ENCODE measurements at regions not wholly inside any gene's neighbourhood (a gene's known extent, or its start where the extent isn't known, plus 50 kb on each side); places are given as distances from the start of the nearest gene placed in this dataset.
A peak's percentile ranks its signal among the peaks of the same experiment; 100 is the strongest.

GRCh38 chr4:104966349-104967033 is 180.2 kb upstream of the TET2 start (continued):
- TF ChIP-seq E2F8 (IDR thresholded peaks at IDR 0.05; ENCODE audit: low read depth, partially characterized antibody) (no peak), RCOR1 (conservative IDR thresholded peaks at IDR 0.05; ENCODE audit: low read depth, low read length) (0 out of 2 replicates have a peak, but pooled peaks have one; percentile 55), ETV6 (conservative IDR thresholded peaks at IDR 0.05 in 1 of 2, IDR thresholded peaks at IDR 0.05 in 1 of 2; ENCODE audit: borderline replicate concordance in 1 of 2, low read depth in 1 of 2) (peak in 1 of 2 experiments; percentile 88; a peak in 2 of 4 replicates), HDAC2 (IDR thresholded peaks at IDR 0.05) (no peak), RFX5 (IDR thresholded peaks at IDR 0.05; ENCODE audit: low read depth, low read length) (no peak), POLR2AphosphoS2 (IDR thresholded peaks at IDR 0.05; ENCODE audit: low read depth, low read length) (no peak), SMAD1 (IDR thresholded peaks at IDR 0.05; ENCODE audit: low read depth, partially characterized antibody) (no peak), CEBPB (IDR thresholded peaks at IDR 0.05; ENCODE audit: borderline replicate concordance in 1 of 2, low read depth in 2 of 2, low read length in 2 of 2) (peak; percentile 100), RAD51 (IDR thresholded peaks at IDR 0.05) (no peak), BMI1 (IDR thresholded peaks at IDR 0.05; ENCODE audit: borderline replicate concordance) (no peak), IRF4 (IDR thresholded peaks at IDR 0.05; ENCODE audit: low read depth, low read length) (peak; percentile 97), USF2 (IDR thresholded peaks at IDR 0.05; ENCODE audit: borderline replicate concordance, low read depth, low read length) (no peak), IRF5 (IDR thresholded peaks at IDR 0.05; ENCODE audit: borderline replicate concordance) (no peak), KDM1A (IDR thresholded peaks at IDR 0.05; ENCODE audit: borderline replicate concordance) (no peak)
- TF ChIP-seq, protein P1, sequence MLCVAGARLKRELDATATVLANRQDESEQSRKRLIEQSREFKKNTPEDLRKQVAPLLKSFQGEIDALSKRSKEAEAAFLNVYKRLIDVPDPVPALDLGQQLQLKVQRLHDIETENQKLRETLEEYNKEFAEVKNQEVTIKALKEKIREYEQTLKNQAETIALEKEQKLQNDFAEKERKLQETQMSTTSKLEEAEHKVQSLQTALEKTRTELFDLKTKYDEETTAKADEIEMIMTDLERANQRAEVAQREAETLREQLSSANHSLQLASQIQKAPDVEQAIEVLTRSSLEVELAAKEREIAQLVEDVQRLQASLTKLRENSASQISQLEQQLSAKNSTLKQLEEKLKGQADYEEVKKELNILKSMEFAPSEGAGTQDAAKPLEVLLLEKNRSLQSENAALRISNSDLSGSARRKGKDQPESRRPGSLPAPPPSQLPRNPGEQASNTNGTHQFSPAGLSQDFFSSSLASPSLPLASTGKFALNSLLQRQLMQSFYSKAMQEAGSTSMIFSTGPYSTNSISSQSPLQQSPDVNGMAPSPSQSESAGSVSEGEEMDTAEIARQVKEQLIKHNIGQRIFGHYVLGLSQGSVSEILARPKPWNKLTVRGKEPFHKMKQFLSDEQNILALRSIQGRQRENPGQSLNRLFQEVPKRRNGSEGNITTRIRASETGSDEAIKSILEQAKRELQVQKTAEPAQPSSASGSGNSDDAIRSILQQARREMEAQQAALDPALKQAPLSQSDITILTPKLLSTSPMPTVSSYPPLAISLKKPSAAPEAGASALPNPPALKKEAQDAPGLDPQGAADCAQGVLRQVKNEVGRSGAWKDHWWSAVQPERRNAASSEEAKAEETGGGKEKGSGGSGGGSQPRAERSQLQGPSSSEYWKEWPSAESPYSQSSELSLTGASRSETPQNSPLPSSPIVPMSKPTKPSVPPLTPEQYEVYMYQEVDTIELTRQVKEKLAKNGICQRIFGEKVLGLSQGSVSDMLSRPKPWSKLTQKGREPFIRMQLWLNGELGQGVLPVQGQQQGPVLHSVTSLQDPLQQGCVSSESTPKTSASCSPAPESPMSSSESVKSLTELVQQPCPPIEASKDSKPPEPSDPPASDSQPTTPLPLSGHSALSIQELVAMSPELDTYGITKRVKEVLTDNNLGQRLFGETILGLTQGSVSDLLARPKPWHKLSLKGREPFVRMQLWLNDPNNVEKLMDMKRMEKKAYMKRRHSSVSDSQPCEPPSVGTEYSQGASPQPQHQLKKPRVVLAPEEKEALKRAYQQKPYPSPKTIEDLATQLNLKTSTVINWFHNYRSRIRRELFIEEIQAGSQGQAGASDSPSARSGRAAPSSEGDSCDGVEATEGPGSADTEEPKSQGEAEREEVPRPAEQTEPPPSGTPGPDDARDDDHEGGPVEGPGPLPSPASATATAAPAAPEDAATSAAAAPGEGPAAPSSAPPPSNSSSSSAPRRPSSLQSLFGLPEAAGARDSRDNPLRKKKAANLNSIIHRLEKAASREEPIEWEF (IDR thresholded peaks at IDR 0.05; ENCODE audit: insufficient replicate concordance, low read depth, low read length) = peak; percentile 27
- TF ChIP-seq, protein P2, sequence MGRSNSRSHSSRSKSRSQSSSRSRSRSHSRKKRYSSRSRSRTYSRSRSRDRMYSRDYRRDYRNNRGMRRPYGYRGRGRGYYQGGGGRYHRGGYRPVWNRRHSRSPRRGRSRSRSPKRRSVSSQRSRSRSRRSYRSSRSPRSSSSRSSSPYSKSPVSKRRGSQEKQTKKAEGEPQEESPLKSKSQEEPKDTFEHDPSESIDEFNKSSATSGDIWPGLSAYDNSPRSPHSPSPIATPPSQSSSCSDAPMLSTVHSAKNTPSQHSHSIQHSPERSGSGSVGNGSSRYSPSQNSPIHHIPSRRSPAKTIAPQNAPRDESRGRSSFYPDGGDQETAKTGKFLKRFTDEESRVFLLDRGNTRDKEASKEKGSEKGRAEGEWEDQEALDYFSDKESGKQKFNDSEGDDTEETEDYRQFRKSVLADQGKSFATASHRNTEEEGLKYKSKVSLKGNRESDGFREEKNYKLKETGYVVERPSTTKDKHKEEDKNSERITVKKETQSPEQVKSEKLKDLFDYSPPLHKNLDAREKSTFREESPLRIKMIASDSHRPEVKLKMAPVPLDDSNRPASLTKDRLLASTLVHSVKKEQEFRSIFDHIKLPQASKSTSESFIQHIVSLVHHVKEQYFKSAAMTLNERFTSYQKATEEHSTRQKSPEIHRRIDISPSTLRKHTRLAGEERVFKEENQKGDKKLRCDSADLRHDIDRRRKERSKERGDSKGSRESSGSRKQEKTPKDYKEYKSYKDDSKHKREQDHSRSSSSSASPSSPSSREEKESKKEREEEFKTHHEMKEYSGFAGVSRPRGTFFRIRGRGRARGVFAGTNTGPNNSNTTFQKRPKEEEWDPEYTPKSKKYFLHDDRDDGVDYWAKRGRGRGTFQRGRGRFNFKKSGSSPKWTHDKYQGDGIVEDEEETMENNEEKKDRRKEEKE (IDR thresholded peaks at IDR 0.05) = no peak

Measured in GM12878 (cell line).